ENCODE measurements at regions not wholly inside any gene's neighbourhood (a gene's known extent, or its start where the extent isn't known, plus 50 kb on each side); places are given as distances from the start of the nearest gene placed in this dataset.

DNA sequence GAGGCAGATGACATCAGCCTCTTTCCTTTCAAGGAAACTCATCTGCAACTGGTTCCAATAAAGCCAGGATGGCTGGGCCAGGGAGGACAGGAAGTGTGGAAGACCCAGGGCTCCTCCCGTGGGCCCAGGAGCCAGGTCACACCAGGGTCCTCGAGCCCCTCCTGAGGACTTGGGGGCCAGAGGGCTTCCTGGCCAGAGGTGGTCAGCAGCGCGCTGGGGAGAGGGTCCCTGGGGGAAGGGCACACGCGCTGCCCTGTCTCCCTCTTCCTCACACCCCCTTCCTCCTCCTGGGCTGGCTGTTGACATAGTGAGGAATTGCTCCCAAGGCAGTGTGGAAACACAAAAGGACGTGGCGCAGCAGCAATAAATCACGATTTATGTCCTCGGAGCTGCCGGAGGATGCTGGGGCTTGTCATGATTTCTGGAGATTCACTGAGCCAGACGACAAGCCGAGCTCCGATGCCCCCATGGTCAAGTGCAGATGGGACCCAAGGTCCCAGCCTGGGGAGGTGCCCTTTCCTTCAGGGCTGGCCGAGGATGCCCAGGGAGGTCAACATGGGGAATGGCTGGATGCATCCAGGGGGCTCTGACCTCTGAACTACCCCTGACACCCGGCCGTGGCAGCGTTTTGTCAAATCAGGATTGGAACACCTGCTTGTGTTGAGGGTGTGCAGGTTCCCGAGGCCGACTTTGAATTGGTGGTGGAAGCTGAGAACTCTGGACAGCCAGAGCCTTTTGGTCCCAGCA lies 152.6 kb downstream of the IRF8 start:
- peaks cover 13 to 41% of the 10 kb centered on the region in 2 donors for H3K27me3 Mint-ChIP-seq
- Histone ChIP-seq H3K4me1 (ENCODE audit: insufficient read depth, low read length) (no peaks in the 10 kb centered on the region), H3K27me3 (ENCODE audit: insufficient read depth, low read length, poor library complexity, severe bottlenecking) (peaks cover 8% of the 10 kb centered on the region), H3K9me3 (ENCODE audit: low read length) (no peaks in the 10 kb centered on the region), H3K27ac (ENCODE audit: low read depth, low read length) (no peak overlapping the region), H3K36me3 (ENCODE audit: insufficient read depth, low read length) (no peaks in the 10 kb centered on the region), H3K4me3 (ENCODE audit: low read length) (no peak overlapping the region)
- H3K36me3 Mint-ChIP-seq = no peaks in the 10 kb centered on the region
- H3K9me3 Mint-ChIP-seq = no peaks in the 10 kb centered on the region
- H3K4me1 Mint-ChIP-seq = no peaks in the 10 kb centered on the region
- ChIA-PET POLR2A (no interaction called here), CTCF (no interaction called here)
- no peak overlapping the region for H3K27ac Mint-ChIP-seq
- DNase-seq = peak in 1 of 5 donors; percentile 8
- no peak overlapping the region for H3K4me3 Mint-ChIP-seq

DNA sequence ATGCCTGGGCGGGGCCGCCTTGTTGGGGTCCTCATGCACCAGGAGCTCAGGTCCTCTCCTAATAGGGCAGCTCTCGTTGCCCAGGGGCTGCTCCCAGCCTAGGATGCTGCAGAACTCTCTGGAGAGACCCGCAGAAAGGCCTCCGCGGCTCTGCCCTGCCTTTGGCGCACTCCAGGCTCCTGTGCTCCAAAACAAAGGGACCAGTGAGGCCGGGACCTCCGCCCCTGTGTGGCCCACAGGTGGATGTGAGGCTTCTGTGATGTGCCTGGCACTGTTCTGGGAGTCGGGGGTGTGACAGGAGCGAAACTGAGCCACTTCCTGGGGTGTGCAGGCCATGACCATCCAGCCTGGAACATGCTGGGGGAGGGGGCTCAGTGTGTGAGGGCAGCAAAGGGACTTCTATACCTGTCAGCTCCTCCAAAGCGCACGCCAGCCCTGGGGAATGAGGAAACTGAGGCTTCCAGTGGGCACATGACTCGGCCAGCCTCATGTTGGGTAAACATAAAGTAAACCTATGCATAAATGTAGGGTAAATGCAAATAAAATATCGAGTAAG lies 153.2 kb downstream of the IRF8 start:
- no peaks in the 10 kb centered on the region for H3K4me1 Mint-ChIP-seq
- no peaks in the 10 kb centered on the region for H3K9me3 ChIP-seq (ENCODE audit: low read length)
- H3K4me1 ChIP-seq (ENCODE audit: insufficient read depth, low read length) = no peaks in the 10 kb centered on the region
- POLR2A ChIA-PET = no interaction called here
- no peak overlapping the region for H3K4me3 ChIP-seq (ENCODE audit: low read length)
- H3K27me3 Mint-ChIP-seq = peaks cover 11 to 35% of the 10 kb centered on the region in 2 donors
- H3K27me3 ChIP-seq (ENCODE audit: insufficient read depth, low read length, poor library complexity, severe bottlenecking) = peaks cover 8% of the 10 kb centered on the region
- no peaks in the 10 kb centered on the region for H3K36me3 ChIP-seq (ENCODE audit: insufficient read depth, low read length)
- peak in 1 of 5 donors; percentile 22 for DNase-seq
- no peak overlapping the region for H3K4me3 Mint-ChIP-seq
- no peak overlapping the region for H3K27ac Mint-ChIP-seq
- CTCF ChIA-PET = no interaction called here
- H3K9me3 Mint-ChIP-seq = no peaks in the 10 kb centered on the region
- no peak overlapping the region for H3K27ac ChIP-seq (ENCODE audit: low read depth, low read length)
- no peaks in the 10 kb centered on the region for H3K36me3 Mint-ChIP-seq

DNA sequence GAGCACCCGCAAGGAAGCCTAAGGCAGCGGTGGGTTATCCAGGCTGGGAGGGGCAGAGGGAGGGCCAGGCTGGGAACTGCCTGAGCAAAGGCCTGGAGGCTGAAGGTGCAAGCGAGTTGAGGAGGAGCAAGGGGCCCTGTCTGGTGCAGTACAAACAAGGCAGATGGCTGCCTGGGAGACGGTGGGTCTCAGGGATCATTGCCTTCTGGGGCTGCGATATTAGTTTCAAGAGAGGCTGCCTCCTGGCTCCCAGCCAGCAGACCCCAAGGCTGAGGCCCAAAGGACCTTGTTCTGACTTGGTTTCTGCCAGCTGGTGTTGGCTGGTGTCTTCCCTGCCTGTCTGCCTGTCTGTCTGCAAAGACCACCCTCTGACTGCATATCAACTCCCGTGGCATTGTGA lies 154.0 kb downstream of the IRF8 start:
- H3K36me3 Mint-ChIP-seq = no peaks in the 10 kb centered on the region
- H3K27ac ChIP-seq (ENCODE audit: low read depth, low read length) = no peak overlapping the region
- H3K27ac Mint-ChIP-seq = no peak overlapping the region
- ChIA-PET CTCF (no interaction called here), POLR2A (no interaction called here)
- H3K27me3 ChIP-seq (ENCODE audit: insufficient read depth, low read length, poor library complexity, severe bottlenecking) = peaks cover 8% of the 10 kb centered on the region
- peaks cover 4 to 27% of the 10 kb centered on the region in 2 donors for H3K27me3 Mint-ChIP-seq
- no peak overlapping the region for H3K4me3 Mint-ChIP-seq
- peak in 1 of 5 donors; percentile 19 for DNase-seq
- H3K9me3 Mint-ChIP-seq = no peaks in the 10 kb centered on the region
- H3K4me1 Mint-ChIP-seq = no peaks in the 10 kb centered on the region
- H3K4me1 ChIP-seq (ENCODE audit: insufficient read depth, low read length) = no peaks in the 10 kb centered on the region
- no peak overlapping the region for H3K4me3 ChIP-seq (ENCODE audit: low read length)
- no peaks in the 10 kb centered on the region for H3K9me3 ChIP-seq (ENCODE audit: low read length)
- H3K36me3 ChIP-seq (ENCODE audit: insufficient read depth, low read length) = no peaks in the 10 kb centered on the region

DNA sequence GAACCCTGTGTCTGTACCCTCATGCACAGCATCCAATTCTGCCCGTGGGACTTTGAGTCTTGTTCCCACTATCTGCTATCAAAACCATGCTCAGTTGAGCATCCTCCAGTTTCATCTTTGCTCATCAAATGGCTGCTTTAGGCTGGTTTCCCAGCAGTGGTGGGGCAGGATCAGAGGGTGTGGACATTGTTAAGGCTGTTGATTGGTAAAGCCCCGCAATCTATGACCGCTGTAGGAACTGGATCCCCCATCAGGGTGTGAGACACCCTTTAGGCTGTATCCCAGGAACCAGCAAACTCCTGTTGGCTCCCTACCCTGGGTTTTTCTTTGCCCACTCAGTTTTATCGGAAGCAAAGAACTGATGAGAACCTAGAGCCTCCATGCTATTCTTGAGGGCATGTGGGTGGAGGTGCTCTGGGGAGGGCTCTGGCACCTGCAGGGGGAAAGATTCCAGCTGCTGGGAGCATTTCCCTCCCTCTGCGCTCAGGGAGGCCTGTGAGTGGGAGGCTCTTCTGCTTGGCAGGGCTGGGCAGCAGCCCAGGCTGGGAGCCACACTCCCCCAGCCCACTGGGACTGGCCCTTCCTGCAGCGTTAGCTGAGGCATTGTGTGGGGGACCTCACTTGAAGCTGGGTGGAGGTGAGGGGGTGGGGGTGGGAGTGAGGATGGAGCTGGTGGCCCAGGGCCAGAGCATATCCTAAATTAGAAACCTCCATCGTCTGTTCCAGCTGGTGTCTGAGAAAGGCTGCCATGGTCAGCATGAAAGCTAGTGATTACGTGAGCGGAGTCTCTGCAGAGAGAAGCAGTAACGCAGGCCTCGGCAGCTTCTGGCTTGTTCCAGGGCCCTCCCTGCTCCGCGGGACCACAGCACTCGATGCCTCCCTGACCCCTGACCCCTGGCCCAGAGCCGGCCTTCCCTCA lies 160.6 kb downstream of the IRF8 start:
- Mint-ChIP-seq H3K9me3 (peaks cover 0 to 1% (median 0%) of the 10 kb centered on the region in 5 donors), H3K27ac (no peak overlapping the region), H3K4me3 (no peak overlapping the region), H3K36me3 (no peaks in the 10 kb centered on the region), H3K27me3 (peaks cover 4 to 12% of the 10 kb centered on the region in 2 donors), H3K4me1 (no peaks in the 10 kb centered on the region)
- Histone ChIP-seq H3K4me1 (ENCODE audit: insufficient read depth, low read length) (no peaks in the 10 kb centered on the region), H3K27me3 (ENCODE audit: insufficient read depth, low read length, poor library complexity, severe bottlenecking) (no peaks in the 10 kb centered on the region), H3K27ac (ENCODE audit: low read depth, low read length) (no peak overlapping the region), H3K4me3 (ENCODE audit: low read length) (no peak overlapping the region), H3K36me3 (ENCODE audit: insufficient read depth, low read length) (no peaks in the 10 kb centered on the region), H3K9me3 (ENCODE audit: low read length) (no peaks in the 10 kb centered on the region)
- CTCF ChIA-PET = no interaction called here
- DNase-seq = peak in 1 of 5 donors; percentile 24
- POLR2A ChIA-PET = no interaction called here

DNA sequence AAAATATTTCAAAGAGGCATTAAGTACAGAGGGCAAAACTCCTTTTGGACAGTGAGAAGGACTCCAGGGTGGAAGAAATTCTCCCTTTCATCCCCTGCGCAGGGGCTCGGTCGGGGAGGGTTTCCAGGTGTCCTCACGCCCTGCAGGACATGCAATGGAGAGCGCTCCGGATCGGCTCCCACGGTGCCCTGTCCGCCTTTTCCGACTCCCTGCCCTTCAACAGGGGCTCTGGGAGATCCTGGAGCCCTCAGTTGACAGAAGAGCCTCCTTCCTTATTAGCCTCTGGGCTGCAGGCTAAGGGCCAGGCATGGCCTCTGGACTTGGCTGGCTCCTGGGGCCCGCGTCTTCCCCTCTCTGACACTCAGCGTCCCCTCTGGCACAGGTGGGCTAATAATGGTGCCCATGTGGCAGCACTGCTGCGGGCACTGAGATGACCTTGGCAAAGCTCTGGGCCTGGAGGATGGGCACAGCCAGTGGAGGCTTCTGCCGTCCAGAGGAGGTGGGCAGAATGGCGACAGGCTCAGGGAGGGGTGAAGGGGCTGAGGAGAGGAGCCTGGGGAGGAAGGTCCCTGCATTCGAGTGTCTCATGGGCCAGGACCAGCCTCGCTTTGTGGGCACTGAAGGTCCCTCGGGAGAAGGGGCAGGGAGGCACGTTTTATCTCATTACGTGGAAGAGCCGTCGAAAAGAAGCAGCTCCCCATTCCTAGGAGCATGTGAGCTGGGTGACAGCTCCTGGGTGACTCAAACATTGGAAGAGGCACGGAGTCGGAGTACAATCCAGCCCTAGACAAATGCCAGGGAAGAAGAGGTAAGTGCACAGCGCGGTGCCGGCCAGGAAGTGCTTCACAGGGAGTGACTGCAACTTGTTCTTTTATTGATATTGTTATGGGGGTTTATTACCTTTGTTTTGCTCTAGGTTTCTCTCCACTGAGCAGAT lies 161.7 kb downstream of the IRF8 start:
- Histone ChIP-seq H3K4me3 (ENCODE audit: low read length) (no peak overlapping the region), H3K9me3 (ENCODE audit: low read length) (no peaks in the 10 kb centered on the region), H3K4me1 (ENCODE audit: insufficient read depth, low read length) (no peaks in the 10 kb centered on the region), H3K27ac (ENCODE audit: low read depth, low read length) (no peak overlapping the region), H3K27me3 (ENCODE audit: insufficient read depth, low read length, poor library complexity, severe bottlenecking) (no peaks in the 10 kb centered on the region), H3K36me3 (ENCODE audit: insufficient read depth, low read length) (no peaks in the 10 kb centered on the region)
- Mint-ChIP-seq H3K9me3 (peaks cover 0 to 1% (median 0%) of the 10 kb centered on the region in 5 donors), H3K27ac (no peak overlapping the region), H3K4me1 (no peaks in the 10 kb centered on the region), H3K36me3 (no peaks in the 10 kb centered on the region), H3K4me3 (no peak overlapping the region), H3K27me3 (peaks cover 6 to 12% of the 10 kb centered on the region in 2 donors)
- POLR2A ChIA-PET = no interaction called here
- CTCF ChIA-PET = no interaction called here
- peak in 1 of 5 donors; percentile 22 for DNase-seq

DNA sequence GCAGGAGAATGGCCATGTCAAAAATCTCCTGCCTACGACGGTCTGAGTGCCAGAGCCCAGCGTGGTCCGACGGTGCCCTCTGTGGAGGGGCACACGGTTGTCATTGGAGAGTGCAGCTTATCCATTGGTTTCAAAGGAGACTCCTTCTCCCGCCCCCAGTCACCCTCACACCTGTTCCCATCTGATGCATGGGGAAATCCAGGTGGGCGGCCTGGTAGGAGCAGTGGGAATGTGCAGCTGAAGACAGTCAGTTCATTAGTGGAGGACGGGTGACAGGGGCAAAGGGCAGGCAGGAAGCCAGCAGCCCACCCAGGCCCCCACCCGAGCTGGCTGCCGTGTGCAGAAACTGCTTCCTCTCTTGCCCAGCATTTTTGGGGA lies 162.3 kb downstream of the IRF8 start:
- H3K36me3 Mint-ChIP-seq = no peaks in the 10 kb centered on the region
- Histone ChIP-seq H3K27me3 (ENCODE audit: insufficient read depth, low read length, poor library complexity, severe bottlenecking) (no peaks in the 10 kb centered on the region), H3K4me3 (ENCODE audit: low read length) (no peak overlapping the region), H3K9me3 (ENCODE audit: low read length) (no peaks in the 10 kb centered on the region), H3K27ac (ENCODE audit: low read depth, low read length) (no peak overlapping the region), H3K36me3 (ENCODE audit: insufficient read depth, low read length) (no peaks in the 10 kb centered on the region), H3K4me1 (ENCODE audit: insufficient read depth, low read length) (no peaks in the 10 kb centered on the region)
- H3K4me1 Mint-ChIP-seq = no peaks in the 10 kb centered on the region
- peaks cover 0 to 1% (median 0%) of the 10 kb centered on the region in 5 donors for H3K9me3 Mint-ChIP-seq
- peak overlapping the region in 1 of 7 donors; percentile 18 for H3K4me3 Mint-ChIP-seq
- POLR2A ChIA-PET = no interaction called here
- H3K27ac Mint-ChIP-seq = no peak overlapping the region
- peak in 1 of 5 donors; percentile 41 for DNase-seq
- peaks cover 7 to 17% of the 10 kb centered on the region in 2 donors for H3K27me3 Mint-ChIP-seq
- CTCF ChIA-PET = no interaction called here

DNA sequence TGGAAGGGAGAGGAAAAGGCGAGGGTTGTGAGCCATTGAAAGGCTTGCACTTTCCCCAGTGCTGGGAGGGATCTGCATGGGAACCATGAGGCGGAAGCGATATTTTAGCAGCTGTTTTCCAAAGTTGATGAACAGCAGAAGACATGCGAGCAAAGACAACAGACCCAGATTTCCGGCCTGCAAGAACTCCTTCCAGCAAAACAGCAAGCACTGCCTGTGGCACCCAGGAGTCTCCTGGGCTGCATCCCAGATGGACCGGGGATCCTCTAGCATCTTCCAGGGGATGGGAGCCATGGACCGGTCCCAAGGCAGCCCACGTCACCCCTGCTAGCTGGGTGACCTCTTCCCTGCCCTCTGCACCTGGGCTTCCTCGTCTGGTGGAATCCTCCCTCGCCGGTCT lies 162.8 kb downstream of the IRF8 start:
- no peak overlapping the region for H3K4me3 ChIP-seq (ENCODE audit: low read length)
- CTCF ChIA-PET = no interaction called here
- H3K4me3 Mint-ChIP-seq = no peak overlapping the region
- no peak overlapping the region for H3K27ac Mint-ChIP-seq
- H3K4me1 ChIP-seq (ENCODE audit: insufficient read depth, low read length) = no peaks in the 10 kb centered on the region
- no peak overlapping the region for H3K27ac ChIP-seq (ENCODE audit: low read depth, low read length)
- H3K36me3 Mint-ChIP-seq = no peaks in the 10 kb centered on the region
- DNase-seq = peak in 1 of 5 donors; percentile 16
- peaks cover 0 to 1% (median 0%) of the 10 kb centered on the region in 5 donors for H3K9me3 Mint-ChIP-seq
- H3K36me3 ChIP-seq (ENCODE audit: insufficient read depth, low read length) = no peaks in the 10 kb centered on the region
- no peaks in the 10 kb centered on the region for H3K9me3 ChIP-seq (ENCODE audit: low read length)
- no peaks in the 10 kb centered on the region for H3K27me3 ChIP-seq (ENCODE audit: insufficient read depth, low read length, poor library complexity, severe bottlenecking)
- H3K4me1 Mint-ChIP-seq = no peaks in the 10 kb centered on the region
- POLR2A ChIA-PET = no interaction called here
- peaks cover 7 to 17% of the 10 kb centered on the region in 2 donors for H3K27me3 Mint-ChIP-seq
